Gastrocnemius medialis (tissue), 4 donors: ENCODE measurements at regions not wholly inside any gene's neighbourhood (a gene's known extent, or its start where the extent isn't known, plus 50 kb on each side); places are given as distances from the start of the nearest gene placed in this dataset.

Experiments
- CTCF ChIP-seq, 5 experiments: fragments of 450-650 bp in 3 of 5; fragments of 200-600 bp in 2 of 5; sonication (generic) in 2 of 5; IDR thresholded peaks in 4 of 5; conservative IDR thresholded peaks in 1 of 5; 1 replicate in 4 of 5; 2 replicates in 1 of 5; pipeline ENCODE4 v1.5.1; 2016 to 2019; ENCODE audit warnings: antibody characterized with exemption in 5 of 5, mild to moderate bottlenecking in 3 of 5, moderate library complexity in 3 of 5
- POLR2A ChIP-seq, 2 donors: fragments of 450-650 bp; IDR thresholded peaks; one replicate each; pipeline ENCODE4 v1.6.1; 2017; ENCODE audit warnings: antibody characterized with exemption in 2 of 2, mild to moderate bottlenecking in 2 of 2, moderate library complexity in 2 of 2

GRCh38 chr6:95078457-95078856 lies 498.9 kb upstream of the MANEA start:
- TF ChIP-seq POLR2A (IDR thresholded peaks at IDR 0.05) (no peak), CTCF (IDR thresholded peaks at IDR 0.05 in 4 of 5, conservative IDR thresholded peaks at IDR 0.05 in 1 of 5) (no peak)
